ENCODE measurements at regions not wholly inside any gene's neighbourhood (a gene's known extent, or its start where the extent isn't known, plus 50 kb on each side); places are given as distances from the start of the nearest gene placed in this dataset.

DNA sequence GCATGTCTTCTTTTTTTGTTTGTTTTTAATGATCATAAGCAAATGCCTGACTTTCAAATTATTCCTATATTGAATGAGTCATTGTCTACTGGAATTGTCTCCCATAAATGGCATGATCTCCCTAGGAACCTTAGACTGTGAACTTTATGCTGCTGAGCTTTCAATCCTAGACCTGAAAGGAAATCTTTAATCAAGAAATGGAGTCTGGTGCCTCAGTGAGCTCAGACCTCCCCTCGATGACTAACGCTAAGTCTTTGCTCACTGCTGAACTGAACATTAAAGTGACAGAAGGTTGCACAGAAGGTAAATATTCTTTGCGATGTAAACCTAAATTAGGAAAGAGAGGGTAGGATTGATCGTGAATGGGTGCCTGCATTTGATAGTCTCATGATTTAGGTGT, 745.2 kb upstream of the WWC1 start:
- no peaks in the 10 kb centered on the region for H3K36me3 ChIP-seq
- intact Hi-C loops (cut with DNase I; ENCODE audit: low total_unique reads): no loop called here
- no peak for TF ChIP-seq POLR2AphosphoS5 (IDR thresholded peaks at IDR 0.05)
- no peak for TF ChIP-seq POLR2A (IDR thresholded peaks at IDR 0.05)
- TF ChIP-seq, protein P1, sequence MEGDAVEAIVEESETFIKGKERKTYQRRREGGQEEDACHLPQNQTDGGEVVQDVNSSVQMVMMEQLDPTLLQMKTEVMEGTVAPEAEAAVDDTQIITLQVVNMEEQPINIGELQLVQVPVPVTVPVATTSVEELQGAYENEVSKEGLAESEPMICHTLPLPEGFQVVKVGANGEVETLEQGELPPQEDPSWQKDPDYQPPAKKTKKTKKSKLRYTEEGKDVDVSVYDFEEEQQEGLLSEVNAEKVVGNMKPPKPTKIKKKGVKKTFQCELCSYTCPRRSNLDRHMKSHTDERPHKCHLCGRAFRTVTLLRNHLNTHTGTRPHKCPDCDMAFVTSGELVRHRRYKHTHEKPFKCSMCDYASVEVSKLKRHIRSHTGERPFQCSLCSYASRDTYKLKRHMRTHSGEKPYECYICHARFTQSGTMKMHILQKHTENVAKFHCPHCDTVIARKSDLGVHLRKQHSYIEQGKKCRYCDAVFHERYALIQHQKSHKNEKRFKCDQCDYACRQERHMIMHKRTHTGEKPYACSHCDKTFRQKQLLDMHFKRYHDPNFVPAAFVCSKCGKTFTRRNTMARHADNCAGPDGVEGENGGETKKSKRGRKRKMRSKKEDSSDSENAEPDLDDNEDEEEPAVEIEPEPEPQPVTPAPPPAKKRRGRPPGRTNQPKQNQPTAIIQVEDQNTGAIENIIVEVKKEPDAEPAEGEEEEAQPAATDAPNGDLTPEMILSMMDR (IDR thresholded peaks at IDR 0.05 in 8 of 11, conservative IDR thresholded peaks at IDR 0.05 in 3 of 11): no peak
- no peak overlapping the region for H3K4me3 ChIP-seq
- no peaks in the 10 kb centered on the region for H3K4me1 ChIP-seq
- no peaks in the 10 kb centered on the region for H3K27me3 ChIP-seq (replicated peaks in 1 of 7)
- H3K27ac ChIP-seq: no peak overlapping the region
- H3K9me3 ChIP-seq: peaks cover 0 to 4% (median 0%) of the 10 kb centered on the region in 8 donors
- WGBS, 5 donors: 90 to 95% (median 94%) methylated on average over 4 of the region's 4 CpGs
- DNase-seq: no peak

DNA sequence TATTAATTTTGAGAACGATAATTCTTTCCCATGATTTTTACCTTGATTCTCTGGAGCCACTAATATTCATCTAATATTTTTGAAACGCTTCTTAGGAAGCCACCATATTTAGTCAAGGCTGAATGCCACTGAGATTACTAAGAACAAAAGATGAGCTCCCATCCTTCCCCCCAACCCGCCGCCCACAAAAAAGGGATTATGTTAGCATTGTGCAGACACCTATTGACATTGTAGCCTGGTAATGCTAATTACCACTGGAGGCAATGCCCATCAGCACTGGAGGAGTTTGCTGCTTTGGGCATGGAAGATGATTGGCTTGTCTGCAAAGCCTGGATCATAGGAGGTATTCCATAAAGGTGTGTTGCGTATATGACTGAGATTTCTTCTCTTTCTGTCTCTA, 739.1 kb upstream of the WWC1 start:
- H3K27ac ChIP-seq: no peak overlapping the region
- H3K9me3 ChIP-seq: no peaks in the 10 kb centered on the region
- no peaks in the 10 kb centered on the region for H3K27me3 ChIP-seq (replicated peaks in 1 of 7)
- H3K4me1 ChIP-seq: no peaks in the 10 kb centered on the region
- no peak for TF ChIP-seq POLR2A (IDR thresholded peaks at IDR 0.05)
- no peak for TF ChIP-seq POLR2AphosphoS5 (IDR thresholded peaks at IDR 0.05)
- WGBS, 5 donors: 87 to 94% (median 91%) methylated on average over 5 of the region's 5 CpGs
- no peak for DNase-seq
- intact Hi-C loops (cut with DNase I; ENCODE audit: low total_unique reads): no loop called here
- H3K36me3 ChIP-seq: no peaks in the 10 kb centered on the region
- no peak overlapping the region for H3K4me3 ChIP-seq

DNA sequence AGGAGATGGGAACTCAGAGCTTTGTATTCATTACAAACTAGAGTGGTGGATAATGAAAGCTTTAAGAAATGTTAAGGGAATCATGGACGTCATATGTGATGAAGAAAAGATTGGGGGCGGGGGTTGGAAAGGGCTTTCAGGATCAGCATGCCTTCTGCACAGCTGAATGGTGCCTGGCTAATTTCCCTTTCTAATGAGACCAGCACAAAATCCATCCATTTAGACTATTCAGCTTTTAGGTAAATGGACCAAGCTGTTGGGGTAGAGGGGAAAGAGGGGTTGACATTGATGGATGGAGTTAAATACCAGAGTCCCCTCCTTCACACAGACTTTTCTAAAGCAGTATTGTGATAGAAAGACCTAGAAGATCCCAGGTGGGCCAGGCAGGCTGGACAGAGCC, 737.9 kb upstream of the WWC1 start:
- WGBS, 5 donors: 85 to 94% (median 86%) methylated on average over 2 of the region's 2 CpGs
- no peaks in the 10 kb centered on the region for H3K36me3 ChIP-seq
- no peaks in the 10 kb centered on the region for H3K27me3 ChIP-seq (replicated peaks in 1 of 7)
- intact Hi-C loops (cut with DNase I; ENCODE audit: low total_unique reads): no loop called here
- no peak overlapping the region for H3K27ac ChIP-seq
- no peak overlapping the region for H3K4me3 ChIP-seq
- no peak for DNase-seq
- TF ChIP-seq, protein P1 (IDR thresholded peaks at IDR 0.05 in 8 of 11, conservative IDR thresholded peaks at IDR 0.05 in 3 of 11): no peak
- no peak for TF ChIP-seq POLR2A (IDR thresholded peaks at IDR 0.05)
- no peak for TF ChIP-seq POLR2AphosphoS5 (IDR thresholded peaks at IDR 0.05)
- no peaks in the 10 kb centered on the region for H3K9me3 ChIP-seq
- no peaks in the 10 kb centered on the region for H3K4me1 ChIP-seq

DNA sequence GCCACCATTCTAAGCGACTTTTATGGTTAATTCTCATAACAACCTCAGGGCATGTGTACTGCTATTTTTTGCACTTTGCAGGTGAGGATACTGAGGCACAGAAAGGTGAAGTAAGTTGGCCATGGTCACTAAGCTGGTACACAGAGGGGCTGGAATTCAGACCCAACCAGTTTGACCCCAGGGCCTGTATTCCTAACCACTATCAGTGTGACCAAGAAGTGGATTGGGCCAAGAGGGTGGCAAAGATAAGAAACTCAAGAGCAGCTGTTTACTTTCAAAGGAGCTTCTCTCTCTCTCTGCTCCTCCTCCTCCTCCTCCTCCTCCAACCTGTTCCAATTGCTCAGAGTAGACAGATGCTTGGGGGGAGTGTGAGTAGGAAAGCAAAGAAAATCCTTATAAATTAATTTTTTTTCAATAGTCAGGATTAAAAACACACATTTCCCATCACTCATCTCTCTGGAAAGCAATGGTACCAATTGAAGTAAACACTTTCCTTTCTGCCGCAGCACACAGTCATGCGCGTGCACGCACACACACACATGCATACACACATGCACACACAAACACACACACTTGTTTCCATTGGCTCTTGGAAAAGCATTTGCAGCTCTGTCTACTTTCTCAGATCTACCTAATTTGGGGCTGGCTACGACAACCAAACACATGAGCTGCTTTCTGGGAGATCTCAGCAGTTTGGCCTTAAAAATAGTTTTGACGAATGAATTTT, 736.7 kb upstream of the WWC1 start:
- H3K4me3 ChIP-seq: no peak overlapping the region
- no peak for DNase-seq
- no peaks in the 10 kb centered on the region for H3K27me3 ChIP-seq (replicated peaks in 1 of 7)
- no peak overlapping the region for H3K27ac ChIP-seq
- no peaks in the 10 kb centered on the region for H3K36me3 ChIP-seq
- no peaks in the 10 kb centered on the region for H3K4me1 ChIP-seq
- H3K9me3 ChIP-seq: no peaks in the 10 kb centered on the region
- WGBS, 5 donors: 90 to 95% (median 93%) methylated on average over 7 of the region's 7 CpGs
- intact Hi-C loops (cut with DNase I; ENCODE audit: low total_unique reads): no loop called here
- TF ChIP-seq POLR2A (IDR thresholded peaks at IDR 0.05) (no peak), POLR2AphosphoS5 (IDR thresholded peaks at IDR 0.05) (no peak)
- TF ChIP-seq, protein P1 (IDR thresholded peaks at IDR 0.05 in 8 of 11, conservative IDR thresholded peaks at IDR 0.05 in 3 of 11): no peak
